Naive thymus-derived CD4-positive, alpha-beta T cell (primary cell): ENCODE measurements at regions not wholly inside any gene's neighbourhood (a gene's known extent, or its start where the extent isn't known, plus 50 kb on each side); places are given as distances from the start of the nearest gene placed in this dataset.

Source experiments
- ATAC-seq: fragments of 150-1000 bp; cut with Tn5 transposase; 2 replicates; pipeline ENCODE4 v1.10.0; 2021; ENCODE audit warnings: mild to moderate bottlenecking, moderate library complexity
- CTCF ChIA-PET: fragments of 350-600 bp; sonication (Branson Sonifier 250); formaldehyde crosslinking; loops from one replicate; lab custom pipeline; 2021; ENCODE audit warnings: antibody characterized with exemption; lab: Charles Lee
- POLR2A ChIA-PET: fragments of 350-600 bp; sonication (Branson Sonifier 250); formaldehyde crosslinking; loops from one replicate; lab custom pipeline; 2021; ENCODE audit warnings: antibody characterized with exemption, inconsistent platforms; lab: Charles Lee
- DNase-seq, 9 donors: peaks; one replicate each; pipeline versions ENCODE4 v3.0.0 to v3.0.0-alpha.2; 2020 to 2022; ENCODE audit warnings: mixed read lengths in 1 of 9
- H3K27ac ChIP-seq: one replicate; pipeline ENCODE4 v1.7.0; 2013; ENCODE audit warnings: mild to moderate bottlenecking, low read depth, low read length, moderate library complexity
- H3K27me3 ChIP-seq, 2 donors: one replicate each; pipeline ENCODE4 v1.7.0; 2013; ENCODE audit warnings: low read length in 2 of 2, mild to moderate bottlenecking in 2 of 2, moderate library complexity in 2 of 2; ENCODE audit not compliant: control insufficient read depth in 2 of 2, insufficient read depth in 2 of 2
- H3K36me3 ChIP-seq, 3 experiments: 1 replicate in 2 of 3; 2 replicates in 1 of 3; pipeline ENCODE4 v1.7.0; 2013; ENCODE audit warnings: low read length in 3 of 3, mild to moderate bottlenecking in 3 of 3, moderate library complexity in 1 of 3; ENCODE audit not compliant: insufficient read depth in 3 of 3, control insufficient read depth in 2 of 3
- H3K4me1 ChIP-seq, 2 donors: one replicate each; pipeline ENCODE4 v1.7.0; 2013; ENCODE audit warnings: low read length in 2 of 2, mild to moderate bottlenecking in 2 of 2, moderate library complexity in 1 of 2; ENCODE audit not compliant: control insufficient read depth in 2 of 2, insufficient read depth in 2 of 2
- H3K4me3 ChIP-seq: 2 replicates; pipeline ENCODE4 v1.7.0; 2013; ENCODE audit warnings: mild to moderate bottlenecking, low read length
- H3K9me3 ChIP-seq, 3 experiments: 1 replicate in 2 of 3; 2 replicates in 1 of 3; pipeline ENCODE4 v1.7.0; 2013; ENCODE audit warnings: low read length in 3 of 3; ENCODE audit not compliant: control insufficient read depth in 2 of 3
- H3K27ac Mint-ChIP-seq, 9 donors: one replicate each; pipeline ENCODE4 v1.8.0; 2020 to 2022; ENCODE audit warnings: mixed read lengths in 9 of 9, mild to moderate bottlenecking in 8 of 9, moderate library complexity in 5 of 9, inconsistent platforms in 2 of 9
- H3K27me3 Mint-ChIP-seq, 5 donors: one replicate each; pipeline ENCODE4 v1.8.0; 2021 to 2022; ENCODE audit warnings: mixed read lengths in 5 of 5, mild to moderate bottlenecking in 1 of 5
- H3K36me3 Mint-ChIP-seq, 5 donors: one replicate each; pipeline ENCODE4 v1.8.0; 2020 to 2022; ENCODE audit warnings: mixed read lengths in 5 of 5, mild to moderate bottlenecking in 3 of 5, inconsistent platforms in 1 of 5
- H3K4me1 Mint-ChIP-seq, 7 donors: one replicate each; pipeline ENCODE4 v1.8.0; 2020 to 2022; ENCODE audit warnings: mixed read lengths in 7 of 7, mild to moderate bottlenecking in 3 of 7, inconsistent platforms in 1 of 7
- H3K4me3 Mint-ChIP-seq, 10 donors: one replicate each; pipeline ENCODE4 v1.8.0; 2020 to 2022; ENCODE audit warnings: mild to moderate bottlenecking in 10 of 10, mixed read lengths in 10 of 10, moderate library complexity in 6 of 10, inconsistent platforms in 2 of 10
- H3K9me3 Mint-ChIP-seq, 11 donors: one replicate each; pipeline ENCODE4 v1.8.0; 2020 to 2022; ENCODE audit warnings: mixed read lengths in 11 of 11, mild to moderate bottlenecking in 4 of 11, inconsistent platforms in 1 of 11, moderate library complexity in 1 of 11
- intact Hi-C, 2 donors: fragments of 100-400 bp; cut with micrococcal nuclease; formaldehyde crosslinking; loops; one replicate each; pipeline ENCODE4 v1.15.1; 2023

DNA sequence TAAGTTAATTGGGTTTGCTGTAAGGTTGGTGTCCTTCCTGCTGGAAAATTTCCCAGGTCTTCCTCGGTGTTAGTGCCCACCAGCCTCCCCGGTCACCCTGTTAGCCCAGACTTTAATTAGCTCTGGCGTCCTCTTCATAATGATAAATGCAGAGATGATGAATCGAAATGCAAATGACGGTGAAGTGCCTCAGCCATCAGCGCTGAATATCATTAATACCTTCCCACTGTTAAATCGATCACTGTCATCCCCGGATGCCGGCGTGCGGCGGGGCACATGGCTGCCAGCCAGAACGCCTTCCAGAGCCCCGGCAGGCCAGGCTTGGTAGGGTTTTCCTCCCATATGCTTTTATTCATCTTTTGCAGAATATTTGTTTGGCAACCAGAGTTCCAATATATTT, 204.5 kb downstream of the IRX2 start:
- CTCF ChIA-PET = no interaction called here
- no peak for DNase-seq
- H3K9me3 ChIP-seq = no peaks in the 10 kb centered on the region

GRCh38 chr5:2544003-2544402, 207.5 kb downstream of the IRX2 start:
- ChIA-PET CTCF (no interaction called here), POLR2A (no interaction called here)
- Histone ChIP-seq H3K27ac (no peak overlapping the region), H3K4me1 (no peaks in the 10 kb centered on the region), H3K4me3 (no peak overlapping the region), H3K36me3 (no peaks in the 10 kb centered on the region), H3K9me3 (no peaks in the 10 kb centered on the region), H3K27me3 (no peaks in the 10 kb centered on the region)
- peaks cover 0 to 26% (median 11%) of the 10 kb centered on the region in 11 donors for H3K9me3 Mint-ChIP-seq
- no peak overlapping the region for H3K27ac Mint-ChIP-seq
- H3K4me3 Mint-ChIP-seq = no peak overlapping the region
- peaks cover 0 to 6% (median 0%) of the 10 kb centered on the region in 5 donors for H3K27me3 Mint-ChIP-seq
- peaks cover 0 to 9% (median 0%) of the 10 kb centered on the region in 5 donors for H3K36me3 Mint-ChIP-seq
- DNase-seq = no peak
- no peak for ATAC-seq
- intact Hi-C loops = no loop called here
- no peaks in the 10 kb centered on the region for H3K4me1 Mint-ChIP-seq

More for the DNA sequence above, 204.5 kb downstream of the IRX2 start:
- POLR2A ChIA-PET = no interaction called here
- Mint-ChIP-seq H3K36me3 (no peaks in the 10 kb centered on the region), H3K27me3 (no peaks in the 10 kb centered on the region), H3K27ac (no peak overlapping the region), H3K4me3 (no peak overlapping the region), H3K4me1 (no peaks in the 10 kb centered on the region), H3K9me3 (peaks cover 0 to 9% (median 4%) of the 10 kb centered on the region in 11 donors)
- Histone ChIP-seq H3K27me3 (no peaks in the 10 kb centered on the region), H3K4me1 (no peaks in the 10 kb centered on the region), H3K36me3 (no peaks in the 10 kb centered on the region), H3K27ac (no peak overlapping the region), H3K4me3 (no peak overlapping the region)
- intact Hi-C loops = no loop called here
- ATAC-seq = no peak

- Mint-ChIP-seq H3K4me3 (no peak overlapping the region), H3K36me3 (peaks cover 0 to 9% (median 0%) of the 10 kb centered on the region in 5 donors), H3K27me3 (peaks cover 0 to 12% (median 0%) of the 10 kb centered on the region in 5 donors), H3K9me3 (peaks cover 0 to 24% (median 9%) of the 10 kb centered on the region in 11 donors), H3K27ac (no peak overlapping the region), H3K4me1 (peaks cover 0 to 1% (median 0%) of the 10 kb centered on the region in 7 donors)
- Histone ChIP-seq H3K27ac (no peak overlapping the region), H3K27me3 (no peaks in the 10 kb centered on the region), H3K4me3 (no peak overlapping the region), H3K36me3 (no peaks in the 10 kb centered on the region), H3K4me1 (no peaks in the 10 kb centered on the region), H3K9me3 (no peaks in the 10 kb centered on the region)
- POLR2A ChIA-PET = no interaction called here
- intact Hi-C loops = no loop called here
- DNase-seq (no peak), ATAC-seq (no peak)
- CTCF ChIA-PET = no interaction called here
Observed at GRCh38 chr5:2542821-2543220, 208.7 kb downstream of the IRX2 start.

DNA sequence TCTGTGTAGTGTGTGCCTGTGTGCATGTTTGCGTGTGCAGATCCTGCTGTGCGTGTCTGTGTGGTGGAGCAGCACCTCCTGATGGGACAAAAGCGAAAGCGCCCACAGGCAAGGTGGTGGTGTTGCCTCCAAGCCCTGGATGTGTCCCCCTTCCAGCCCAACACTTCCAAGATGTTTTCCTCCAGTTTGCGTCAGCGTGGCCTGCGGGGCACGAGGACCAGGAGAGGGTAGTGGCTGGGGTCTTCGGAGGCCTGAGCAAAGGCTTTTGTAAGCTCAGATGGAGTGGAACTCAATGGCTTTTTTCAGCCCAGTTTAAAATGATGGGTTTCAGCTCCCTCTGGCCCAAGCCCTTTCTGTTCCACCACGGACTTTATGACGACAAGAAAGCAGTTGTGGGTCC, 209.5 kb downstream of the IRX2 start:
- Histone ChIP-seq H3K27me3 (no peaks in the 10 kb centered on the region), H3K4me3 (no peak overlapping the region), H3K9me3 (no peaks in the 10 kb centered on the region), H3K36me3 (no peaks in the 10 kb centered on the region), H3K27ac (no peak overlapping the region), H3K4me1 (no peaks in the 10 kb centered on the region)
- Mint-ChIP-seq H3K27me3 (peaks cover 0 to 20% (median 0%) of the 10 kb centered on the region in 5 donors), H3K9me3 (peaks cover 0 to 24% (median 11%) of the 10 kb centered on the region in 11 donors), H3K36me3 (peaks cover 0 to 9% (median 0%) of the 10 kb centered on the region in 5 donors), H3K4me3 (no peak overlapping the region), H3K4me1 (peaks cover 0 to 6% (median 0%) of the 10 kb centered on the region in 7 donors), H3K27ac (no peak overlapping the region)
- ChIA-PET CTCF (no interaction called here), POLR2A (no interaction called here)
- intact Hi-C loops = no loop called here
- ATAC-seq (no peak), DNase-seq (no peak)

- H3K27ac ChIP-seq = no peak overlapping the region
- H3K4me1 Mint-ChIP-seq = peaks cover 0 to 6% (median 0%) of the 10 kb centered on the region in 7 donors
- intact Hi-C loops = no loop called here
- H3K4me1 ChIP-seq = no peaks in the 10 kb centered on the region
- H3K36me3 Mint-ChIP-seq = peaks cover 0 to 9% (median 0%) of the 10 kb centered on the region in 5 donors
- ATAC-seq (no peak), DNase-seq (no peak)
- no peaks in the 10 kb centered on the region for H3K9me3 ChIP-seq
- H3K36me3 ChIP-seq = no peaks in the 10 kb centered on the region
- CTCF ChIA-PET = no interaction called here
- H3K27me3 Mint-ChIP-seq = peaks cover 0 to 27% (median 3%) of the 10 kb centered on the region in 5 donors
- H3K9me3 Mint-ChIP-seq = peaks cover 0 to 24% (median 7%) of the 10 kb centered on the region in 11 donors
- H3K27me3 ChIP-seq = no peaks in the 10 kb centered on the region
- POLR2A ChIA-PET = no interaction called here
- no peak overlapping the region for H3K4me3 Mint-ChIP-seq
- H3K4me3 ChIP-seq = no peak overlapping the region
- H3K27ac Mint-ChIP-seq = no peak overlapping the region
Observed at GRCh38 chr5:2538169-2538568, 213.3 kb downstream of the IRX2 start.

GRCh38 chr5:2537378-2538145, 213.9 kb downstream of the IRX2 start:
- H3K27me3 ChIP-seq = no peaks in the 10 kb centered on the region
- H3K9me3 Mint-ChIP-seq = peaks cover 0 to 24% (median 9%) of the 10 kb centered on the region in 11 donors
- POLR2A ChIA-PET = no interaction called here
- H3K36me3 ChIP-seq = no peaks in the 10 kb centered on the region
- CTCF ChIA-PET = no interaction called here
- peaks cover 0 to 6% (median 0%) of the 10 kb centered on the region in 7 donors for H3K4me1 Mint-ChIP-seq
- H3K36me3 Mint-ChIP-seq = peaks cover 0 to 9% (median 0%) of the 10 kb centered on the region in 5 donors
- DNase-seq (no peak), ATAC-seq (no peak)
- peaks cover 0 to 27% (median 3%) of the 10 kb centered on the region in 5 donors for H3K27me3 Mint-ChIP-seq
- no peaks in the 10 kb centered on the region for H3K4me1 ChIP-seq
- no peak overlapping the region for H3K27ac Mint-ChIP-seq
- H3K9me3 ChIP-seq = no peaks in the 10 kb centered on the region
- no peak overlapping the region for H3K27ac ChIP-seq
- no peak overlapping the region for H3K4me3 Mint-ChIP-seq
- H3K4me3 ChIP-seq = no peak overlapping the region
- intact Hi-C loops = no loop called here
